GM12874 (cell line): ENCODE measurements at regions not wholly inside any gene's neighbourhood (a gene's known extent, or its start where the extent isn't known, plus 50 kb on each side); places are given as distances from the start of the nearest gene placed in this dataset.

Experiments used
- CTCF ChIP-seq: IDR thresholded peaks from 2 replicates; pipeline ENCODE4 v1.5.1; 2011; ENCODE audit warnings: low read depth, mild to moderate bottlenecking, control low read depth, low read length, moderate library complexity; ENCODE audit not compliant: insufficient read depth

- TF ChIP-seq CTCF = no peak
Measured at GRCh38 chr4:38568768-38569167, 95.2 kb upstream of the KLF3 start.

- TF ChIP-seq CTCF = no peak
Measured at GRCh38 chr4:38570647-38571276, 93.2 kb upstream of the KLF3 start.

- no peak for TF ChIP-seq CTCF
Measured at GRCh38 chr4:38572793-38573192, 91.2 kb upstream of the KLF3 start.

- no peak for TF ChIP-seq CTCF
Measured at GRCh38 chr4:38574559-38575333, 89.3 kb upstream of the KLF3 start.

- TF ChIP-seq CTCF = no peak
Measured at GRCh38 chr4:38576767-38577166, 87.2 kb upstream of the KLF3 start.

GRCh38 chr4:38577462-38577861 is 86.5 kb upstream of the KLF3 start:
- TF ChIP-seq CTCF = no peak

GRCh38 chr4:38581426-38582106 is 82.4 kb upstream of the KLF3 start:
- TF ChIP-seq CTCF = no peak
